Superior temporal gyrus (tissue), 1 donor: ENCODE measurements at regions not wholly inside any gene's neighbourhood (a gene's known extent, or its start where the extent isn't known, plus 50 kb on each side); places are given as distances from the start of the nearest gene placed in this dataset.

ENCODE experiments used
- DNase-seq: peaks from one replicate; pipeline ENCODE4 v3.0.0-alpha.2; 2016; ENCODE audit errors: extremely low spot score

GRCh38 chr16:55041540-55042234 is 111.0 kb downstream of the IRX5 start:
- no peak for DNase-seq

- DNase-seq: no peak
Observed at GRCh38 chr16:55042556-55043432, 112.1 kb downstream of the IRX5 start.

GRCh38 chr16:55043499-55043898 is 112.8 kb downstream of the IRX5 start:
- no peak for DNase-seq

GRCh38 chr16:55044201-55044975 is 113.7 kb downstream of the IRX5 start:
- no peak for DNase-seq

GRCh38 chr16:55045329-55045728 is 114.7 kb downstream of the IRX5 start:
- DNase-seq: no peak

GRCh38 chr16:55045756-55046460 is 115.2 kb downstream of the IRX5 start:
- no peak for DNase-seq

- no peak for DNase-seq
Observed at GRCh38 chr16:55046513-55046912, 115.8 kb downstream of the IRX5 start.

- no peak for DNase-seq
Observed at GRCh38 chr16:55046916-55047315, 116.3 kb downstream of the IRX5 start.

- no peak for DNase-seq
Observed at GRCh38 chr16:55047331-55047730, 116.7 kb downstream of the IRX5 start.

GRCh38 chr16:55047903-55048497 is 117.3 kb downstream of the IRX5 start:
- no peak for DNase-seq

- no peak for DNase-seq
Observed at GRCh38 chr16:55048745-55049144, 118.1 kb downstream of the IRX5 start.

- DNase-seq: no peak
Observed at GRCh38 chr16:55051571-55052347, 121.1 kb downstream of the IRX5 start.

- DNase-seq: no peak
Observed at GRCh38 chr16:55052348-55052734, 121.7 kb downstream of the IRX5 start.

GRCh38 chr16:55052741-55053415 is 122.2 kb downstream of the IRX5 start:
- DNase-seq: no peak

GRCh38 chr16:55055262-55055661 is 124.6 kb downstream of the IRX5 start:
- no peak for DNase-seq

- DNase-seq: no peak
Observed at GRCh38 chr16:55056585-55057401, 126.1 kb downstream of the IRX5 start.

- DNase-seq: no peak
Observed at GRCh38 chr16:55057866-55058265, 127.2 kb downstream of the IRX5 start.

- DNase-seq: no peak
Observed at GRCh38 chr16:55058576-55058975, 127.9 kb downstream of the IRX5 start.

GRCh38 chr16:55059146-55059545 is 128.5 kb downstream of the IRX5 start:
- no peak for DNase-seq
